K562 (cell line): ENCODE measurements at regions not wholly inside any gene's neighbourhood (a gene's known extent, or its start where the extent isn't known, plus 50 kb on each side); places are given as distances from the start of the nearest gene placed in this dataset.

ENCODE experiments used
- ATAC-seq: fragments of 200-7000 bp; cut with Tn5 transposase; 3 replicates; pipeline ENCODE4 v1.9.1; 2020; ENCODE audit warnings: moderate library complexity
- BruUV-seq: library from RNA; stranded (reverse); fragments of 400-500 nt; replicated peaks from 2 replicates; lab custom pipeline; 2021; lab: Mats Ljungman, UMichigan
- CTCF ChIA-PET: fragments of 300-600 bp; formaldehyde crosslinking; extraction: SDS; loops from one replicate; lab custom pipeline; 2021; ENCODE audit warnings: low intra/inter-chr PET ratio; lab: Yijun Ruan, JAX
- POLR2A ChIA-PET: fragments of 300-600, 350-650 bp; sonication (Branson Sonifier 250); formaldehyde crosslinking; extraction: SDS; loops from one replicate; lab custom pipeline; 2021; ENCODE audit warnings: antibody characterized with exemption, inconsistent platforms; lab: Yijun Ruan, JAX
- DNase-seq, 4 experiments: peaks; one replicate each; pipeline versions ENCODE4 v3.0.0 to v3.0.0-alpha.2; 2011 to 2018; ENCODE audit warnings: low spot score in 3 of 4, mixed read lengths in 3 of 4; ENCODE audit errors: extremely low read depth in 1 of 4
- FAIRE-seq: peaks from 2 replicates; lab custom pipeline; 2011; peaks lifted over from hg19 to GRCh38; lab: Jason Lieb, UNC
- H2AFZ ChIP-seq: 2 replicates; pipeline ENCODE4 v1.6.0; 2011; ENCODE audit warnings: low read depth, low read length, control low read depth, inconsistent platforms
- H3K27ac ChIP-seq: fragments of 200-600 bp; 3 replicates; pipeline ENCODE4 v1.8.0; 2011; ENCODE audit warnings: low read depth, mild to moderate bottlenecking, control low read depth, inconsistent platforms, low read length, moderate library complexity, mixed read lengths; ENCODE audit errors: extremely low read depth
- H3K27me3 ChIP-seq, 2 experiments: fragments of 300-600 bp in 1 of 2; 2 replicates in 1 of 2; 3 replicates in 1 of 2; pipeline versions ENCODE4 v1.6.0 to v1.8.0; 2011; ENCODE audit warnings: inconsistent platforms in 2 of 2, low read length in 2 of 2, mild to moderate bottlenecking in 1 of 2, mixed read lengths in 1 of 2, moderate library complexity in 1 of 2; ENCODE audit not compliant: control insufficient read depth in 2 of 2, insufficient read depth in 2 of 2
- H3K36me3 ChIP-seq: fragments of 300-600 bp; 3 replicates; pipeline ENCODE4 v1.8.0; 2011; ENCODE audit warnings: mild to moderate bottlenecking, low read length, inconsistent platforms; ENCODE audit not compliant: control insufficient read depth, insufficient read depth
- H3K4me1 ChIP-seq, 2 experiments: fragments of 200-600 bp in 1 of 2; replicated peaks in 1 of 2; 2 replicates in 1 of 2; 3 replicates in 1 of 2; pipeline versions ENCODE4 v1.5.1 to v1.8.0; 2011; ENCODE audit warnings: inconsistent platforms in 2 of 2, low read length in 2 of 2, mild to moderate bottlenecking in 1 of 2, mixed read lengths in 1 of 2, moderate library complexity in 1 of 2; ENCODE audit not compliant: control insufficient read depth in 2 of 2, insufficient read depth in 2 of 2
- H3K4me2 ChIP-seq: 2 replicates; pipeline ENCODE4 v1.6.1; 2011; ENCODE audit warnings: low read length, control low read depth, inconsistent platforms, mixed read lengths; ENCODE audit not compliant: insufficient read depth
- H3K4me3 ChIP-seq: fragments of 200-600 bp; sonication (generic), shearing (Covaris generic); 2 replicates; pipeline ENCODE4 v1.5.1; 2016; ENCODE audit warnings: control low read depth, inconsistent platforms
- H3K79me2 ChIP-seq: fragments of 200-600 bp; 3 replicates; pipeline ENCODE4 v1.8.0; 2011; ENCODE audit warnings: low read length, inconsistent platforms; ENCODE audit not compliant: control insufficient read depth, insufficient read depth
- H3K9ac ChIP-seq, 2 experiments: 2 replicates each; pipeline versions ENCODE4 v1.6.0 to v1.6.1; 2011; ENCODE audit warnings: low read depth in 2 of 2, low read length in 2 of 2, control low read depth in 1 of 2, inconsistent platforms in 1 of 2, mild to moderate bottlenecking in 1 of 2, mixed read lengths in 1 of 2; ENCODE audit not compliant: insufficient read depth in 1 of 2
- H3K9me1 ChIP-seq: one replicate; pipeline ENCODE4 v1.6.0; 2011; ENCODE audit warnings: inconsistent platforms, mild to moderate bottlenecking, low read length, moderate library complexity; ENCODE audit not compliant: control insufficient read depth, insufficient read depth
- H3K9me3 ChIP-seq: replicated peaks from 2 replicates; pipeline ENCODE4 v1.5.1; 2011; ENCODE audit warnings: low read depth, low read length, inconsistent platforms; ENCODE audit not compliant: control insufficient read depth, insufficient read depth
- H4K20me1 ChIP-seq: replicated peaks from 2 replicates; pipeline ENCODE4 v1.6.1; 2011; ENCODE audit warnings: low read length, inconsistent platforms, mixed read lengths; ENCODE audit not compliant: control insufficient read depth, insufficient read depth
- CREB1 ChIP-seq, 2 experiments: sonication (generic) in 1 of 2; formaldehyde crosslinking in 1 of 2; IDR thresholded peaks; 2 replicates each; pipeline versions ENCODE4 v1.6.1 to v1.8.0; 2012 to 2022; ENCODE audit warnings: inconsistent platforms in 1 of 2, mild to moderate bottlenecking in 1 of 2, missing genetic modification reagents in 1 of 2, moderate library complexity in 1 of 2
- IFI16 ChIP-seq: fragments of 250-450 bp; sonication (Bioruptor Pico); IDR thresholded peaks from 2 replicates; pipeline ENCODE4 v2.1.2; 2022; ENCODE audit warnings: mild to moderate bottlenecking, inconsistent platforms
- ILK ChIP-seq: fragments of 450-650 bp; IDR thresholded peaks from 2 replicates; pipeline ENCODE4 v1.6.1; 2016; ENCODE audit warnings: missing genetic modification characterization, low read depth, mild to moderate bottlenecking, missing compliant biosample characterization, moderate library complexity, borderline replicate concordance
- TFAM ChIP-seq: fragments of 250-450 bp; sonication (Bioruptor Pico); conservative IDR thresholded peaks from 2 replicates; pipeline ENCODE4 v1.5.0; 2021; ENCODE audit warnings: mild to moderate bottlenecking, moderate library complexity
- ZBTB9 ChIP-seq: fragments of 450-650 bp; formaldehyde crosslinking; IDR thresholded peaks from 2 replicates; pipeline ENCODE4 v1.4.0; 2020; ENCODE audit warnings: mild to moderate bottlenecking, moderate library complexity
- ZNF561 ChIP-seq: fragments of 450-650 bp; formaldehyde crosslinking; conservative IDR thresholded peaks from 2 replicates; pipeline ENCODE4 v1.4.0; 2020; ENCODE audit warnings: mild to moderate bottlenecking, moderate library complexity
- WGBS: fragments of 100-300 bp; shearing (Covaris generic); methylation state at CpG from one replicate; pipeline ENCODE4 v1.1.6; 2016; ENCODE audit warnings: low coverage, mixed read lengths; ENCODE audit not compliant: insufficient coverage; ENCODE audit errors: missing lambda C conversion rate; 5-methylcytosine and 5-hydroxymethylcytosine counted together
- in situ Hi-C: fragments of 300-500 bp; cut with MboI; formaldehyde crosslinking; loops from 4 replicates; pipeline ENCODE4 v1.15.0; 2018; ENCODE audit warnings: inconsistent platforms, mixed read lengths
- intact Hi-C: fragments of 100-400 bp; cut with micrococcal nuclease; formaldehyde crosslinking; loops from 2 replicates; pipeline ENCODE4 v1.14.2; 2022

- no TSS peak for BruUV-seq
- H3K4me1 ChIP-seq, result no peaks in the 10 kb centered on the region
- WGBS, result 0% methylated on average over 1 of the region's 1 CpG
- FAIRE-seq, result no peak
- H3K4me3 ChIP-seq, result no peak overlapping the region
- H3K9me3 ChIP-seq, result no peaks in the 10 kb centered on the region
- POLR2A ChIA-PET, result no interaction called here
- no peaks in the 10 kb centered on the region for H3K79me2 ChIP-seq
- ATAC-seq, result no peak
- no peak for DNase-seq
- H3K9me1 ChIP-seq, result no peaks in the 10 kb centered on the region
- H3K9ac ChIP-seq, result no peak overlapping the region
- H3K36me3 ChIP-seq, result no peaks in the 10 kb centered on the region
- H3K4me2 ChIP-seq, result no peak overlapping the region
- no peak overlapping the region for H2AFZ ChIP-seq
- in situ Hi-C loops (no loop called here), intact Hi-C loops (no loop called here)
- CTCF ChIA-PET, result no interaction called here
- H4K20me1 ChIP-seq, result no peaks in the 10 kb centered on the region
- H3K27me3 ChIP-seq, result no peaks in the 10 kb centered on the region
- no peak for TF ChIP-seq ZBTB9 (CRISPR knock-in tag)
- TF ChIP-seq ZNF561 (CRISPR knock-in tag), result no peak
- no peak for TF ChIP-seq TFAM (CRISPR knock-in tag)
- TF ChIP-seq CREB1 (IDR thresholded peaks at IDR 0.05), result no peak
- no peak for TF ChIP-seq CREB1 (CRISPR knock-in tag; IDR thresholded peaks at IDR 0.05)
- no peak for TF ChIP-seq IFI16 (CRISPR knock-in tag)
- no peak for TF ChIP-seq ILK (tag)
- no peak overlapping the region for H3K27ac ChIP-seq
Measured at GRCh38 chr7:13508586-13508985, 480.9 kb downstream of the ETV1 start.
